ENCODE measurements at regions not wholly inside any gene's neighbourhood (a gene's known extent, or its start where the extent isn't known, plus 50 kb on each side); places are given as distances from the start of the nearest gene placed in this dataset.

DNA sequence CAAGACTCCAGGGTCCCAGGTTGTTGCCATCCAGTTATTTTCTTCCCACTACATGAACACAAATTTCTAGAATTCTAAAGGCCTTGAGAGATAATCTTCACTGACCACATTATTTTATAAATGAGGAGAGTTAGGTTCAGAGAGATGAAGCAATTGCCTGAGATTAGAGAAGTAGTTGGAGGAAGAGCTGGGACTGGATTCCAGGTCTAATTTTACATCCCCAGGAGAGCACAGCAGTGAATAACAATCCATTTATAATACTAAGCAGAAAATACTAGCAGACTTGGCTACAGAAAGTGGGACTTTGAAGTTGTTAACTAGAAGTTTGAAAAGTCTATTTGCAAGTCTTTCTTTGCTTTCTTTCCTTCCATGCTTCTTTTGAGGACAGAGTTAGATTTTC lies 231.3 kb upstream of the S100G start (continued):
- TF ChIP-seq NONO (IDR thresholded peaks at IDR 0.05; ENCODE audit: low read depth in 2 of 2, low read length in 1 of 2) (no peak), SMC3 (conservative IDR thresholded peaks at IDR 0.05; ENCODE audit: insufficient read depth, low read depth, low read length) (no peak)

- FAIRE-seq (no peak), ATAC-seq (no peak), DNase-seq (ENCODE audit: extremely low read depth in 1 of 4, low spot score in 3 of 4) (no peak)
- no peak overlapping the region for H3K27ac ChIP-seq (ENCODE audit: extremely low read depth, low read depth, low read length)
- H3K79me2 ChIP-seq (ENCODE audit: control insufficient read depth, insufficient read depth, low read length): no peaks in the 10 kb centered on the region
- no peak overlapping the region for H3K9ac ChIP-seq (ENCODE audit: insufficient read depth in 1 of 2, low read depth in 2 of 2, low read length in 2 of 2)
- no peak overlapping the region for H3K4me3 ChIP-seq
- no peaks in the 10 kb centered on the region for H3K27me3 ChIP-seq (ENCODE audit: control insufficient read depth in 2 of 2, insufficient read depth in 2 of 2, low read length in 2 of 2)
- no TSS peak for BruUV-seq (replicated peaks)
- ChIA-PET POLR2A (no interaction called here), CTCF (ENCODE audit: low intra/inter-chr PET ratio) (no interaction called here)
- no peaks in the 10 kb centered on the region for H4K20me1 ChIP-seq (replicated peaks; ENCODE audit: control insufficient read depth, insufficient read depth, low read length)
- in situ Hi-C loops (cut with MboI) (loop anchor here (25.0 kb wide), 2 partner anchors 260 to 665 kb away; no protein-coding TSS in a partner anchor), intact Hi-C loops (cut with micrococcal nuclease) (no loop called here)
- H3K4me2 ChIP-seq (ENCODE audit: insufficient read depth, low read length): no peak overlapping the region
- no peaks in the 10 kb centered on the region for H3K4me1 ChIP-seq (replicated peaks in 1 of 2; ENCODE audit: control insufficient read depth in 2 of 2, insufficient read depth in 2 of 2, low read length in 2 of 2)
- no peaks in the 10 kb centered on the region for H3K9me1 ChIP-seq (ENCODE audit: control insufficient read depth, insufficient read depth, low read length)
- H2AFZ ChIP-seq (ENCODE audit: low read depth, low read length): no peak overlapping the region
- H3K36me3 ChIP-seq (ENCODE audit: control insufficient read depth, insufficient read depth, low read length): no peaks in the 10 kb centered on the region
- 5% methylated on average over 3 of the region's 3 CpGs for WGBS (ENCODE audit: insufficient coverage, low coverage, missing lambda C conversion rate)
- TF ChIP-seq SPI1 (IDR thresholded peaks at IDR 0.05; ENCODE audit: borderline replicate concordance, low read depth, low read length) (peak; percentile 85), GABPA (tag; conservative IDR thresholded peaks at IDR 0.05; ENCODE audit: low read depth) (no peak), TEAD1 (CRISPR knock-in tag; IDR thresholded peaks at IDR 0.05) (no peak)
- H3K9me3 ChIP-seq (replicated peaks; ENCODE audit: control insufficient read depth, insufficient read depth, low read depth, low read length): no peaks in the 10 kb centered on the region
These were observed 222.3 kb upstream of the S100G start for GRCh38 chrX:16427668-16428067.
